GM04503 (cell line): ENCODE measurements at regions not wholly inside any gene's neighbourhood (a gene's known extent, or its start where the extent isn't known, plus 50 kb on each side); places are given as distances from the start of the nearest gene placed in this dataset.

ENCODE experiments used
- DNase-seq: peaks from one replicate; pipeline ENCODE4 v3.0.0-alpha.2; 2012; ENCODE audit warnings: low read depth

DNA sequence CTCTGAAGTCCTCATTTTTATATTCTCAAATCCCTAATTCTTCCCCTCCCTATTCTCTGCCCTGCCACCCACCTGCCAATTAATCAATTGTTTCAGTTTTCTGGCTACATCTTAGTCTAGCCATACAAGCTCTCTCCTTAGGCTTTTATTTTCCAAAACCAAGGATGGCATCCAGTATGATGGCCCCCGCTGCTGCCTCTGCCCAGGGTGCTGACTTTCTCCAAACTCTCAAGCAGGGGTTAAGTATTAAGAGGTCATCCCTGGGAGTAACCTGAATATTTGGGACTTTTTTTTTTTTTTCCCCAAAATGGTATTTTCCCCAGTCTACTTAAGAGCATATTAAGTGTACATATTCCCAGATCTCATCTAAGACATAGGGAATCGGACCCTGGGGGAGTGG, 183.8 kb downstream of the DHX35 start:
- DNase-seq, result no peak

DNA sequence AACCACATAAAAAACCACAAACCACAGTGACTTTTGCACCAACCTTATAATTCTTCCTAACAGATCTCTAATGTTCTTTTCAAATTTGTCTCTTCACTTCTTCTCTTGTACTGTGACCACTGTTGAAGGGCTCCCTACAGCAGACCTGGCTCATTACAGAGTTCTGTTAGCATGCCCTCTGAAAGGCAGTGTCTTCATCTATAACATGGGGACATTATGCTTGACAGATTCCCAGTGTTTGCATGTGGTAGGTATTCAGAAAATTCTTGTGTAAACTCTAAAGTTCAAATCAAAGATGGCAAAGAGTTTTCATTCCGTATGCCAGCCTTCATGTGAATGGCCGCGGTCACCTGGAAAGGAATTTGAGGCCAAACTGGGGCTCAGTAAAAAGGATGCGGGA, 182.6 kb downstream of the DHX35 start:
- no peak for DNase-seq

DNA sequence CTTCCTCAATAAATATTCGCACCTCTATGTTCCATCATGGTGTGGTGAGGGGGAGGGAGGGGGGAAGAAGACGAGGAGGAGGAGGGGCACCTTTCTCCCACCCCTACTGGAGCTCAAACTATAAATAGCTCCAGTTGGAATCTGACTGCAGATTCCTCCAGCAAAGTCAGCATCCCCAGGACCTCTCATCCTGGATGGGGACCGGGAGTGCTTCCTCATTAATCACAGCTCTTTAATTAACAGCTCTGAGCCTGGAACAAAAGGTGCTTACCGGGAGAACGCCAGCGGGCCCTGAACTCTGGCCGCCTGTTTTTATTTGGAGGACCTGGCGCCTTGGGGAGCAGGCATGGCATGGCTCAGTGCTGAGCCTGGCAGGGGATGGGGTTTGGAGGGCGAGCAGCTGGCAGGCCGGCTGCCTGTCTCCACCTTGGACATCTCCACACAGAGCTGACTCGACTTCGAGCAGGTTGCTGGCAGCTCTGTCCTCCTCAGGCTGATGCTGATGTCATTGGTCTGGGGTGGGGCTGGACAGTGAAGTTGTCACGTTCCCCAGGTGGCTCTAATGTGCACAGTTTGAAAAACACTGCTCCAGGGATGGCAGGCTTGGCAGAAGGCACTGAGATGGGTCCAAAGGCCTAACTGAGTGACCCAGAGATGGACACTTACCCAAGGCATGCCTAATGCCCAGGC, 180.4 kb downstream of the DHX35 start:
- DNase-seq, result no peak

DNA sequence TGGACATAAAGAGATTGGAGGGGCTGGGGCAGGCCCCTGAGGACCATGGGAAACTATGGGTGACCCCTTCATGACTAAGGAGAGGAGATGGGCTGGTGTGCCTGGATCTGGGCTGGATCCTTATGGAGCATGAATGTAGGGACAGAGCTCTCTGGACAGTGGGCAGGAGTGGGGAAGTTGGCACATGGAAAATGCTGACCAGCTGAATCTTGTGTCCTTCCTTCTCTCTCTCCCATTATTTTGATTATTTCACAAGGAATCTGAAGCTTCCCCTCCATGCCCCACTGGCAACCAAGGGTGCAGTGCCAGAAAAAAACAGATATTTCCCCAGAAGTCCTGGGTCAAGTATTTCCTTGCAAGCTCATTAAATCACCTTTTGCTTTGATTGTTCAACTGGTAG, 175.2 kb downstream of the DHX35 start:
- DNase-seq, result no peak

DNA sequence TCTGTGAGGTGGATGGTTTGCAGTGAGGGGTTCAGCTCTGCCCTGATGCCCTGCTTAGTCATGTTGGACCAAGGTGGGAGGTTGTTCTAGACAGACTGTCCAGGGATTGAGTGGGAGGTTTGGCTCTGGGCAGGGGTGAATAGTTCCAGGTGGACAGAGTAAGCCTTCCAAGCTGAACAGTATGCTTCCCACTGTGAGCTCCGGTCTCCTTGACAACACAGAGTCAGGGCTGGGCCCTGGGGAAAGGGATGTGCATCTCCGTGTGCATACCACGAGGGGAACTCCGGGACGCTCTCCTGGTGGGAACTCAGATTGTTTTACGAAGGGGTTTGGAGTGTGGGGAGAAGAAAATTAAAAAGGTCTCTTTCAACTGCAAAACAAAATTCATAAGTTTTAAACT, 174.7 kb downstream of the DHX35 start:
- DNase-seq, result no peak

DNA sequence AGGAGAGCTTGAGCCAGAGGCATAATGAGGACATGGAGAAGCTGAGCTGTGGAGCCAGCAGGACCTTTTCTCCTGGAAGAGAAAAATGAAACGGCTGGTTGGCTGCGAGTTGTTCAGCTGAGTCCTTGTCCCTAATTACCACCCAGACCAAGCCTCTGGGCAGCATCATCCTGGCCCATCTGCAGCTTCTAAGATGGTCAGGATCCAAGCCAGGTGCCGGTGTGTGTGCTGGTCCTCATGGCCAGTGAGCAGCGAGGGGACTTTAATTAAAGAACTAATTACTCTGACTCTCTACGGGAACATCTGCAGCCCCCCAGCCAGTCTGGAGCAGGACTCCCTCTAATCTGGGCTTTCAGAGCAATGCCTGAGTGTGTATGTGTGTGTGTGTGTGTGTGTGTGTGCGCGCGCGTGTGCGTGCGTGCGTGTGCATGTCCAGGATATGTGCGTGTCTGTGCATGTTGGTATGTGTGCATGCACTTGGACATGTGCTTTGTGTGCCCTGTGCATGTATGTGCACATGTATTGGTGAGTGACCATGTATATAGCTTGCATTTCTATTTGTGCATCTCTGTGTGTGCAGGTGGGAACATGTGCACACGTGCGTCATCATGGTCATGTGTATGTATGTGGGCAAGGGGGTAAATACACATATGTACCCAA, 173.9 kb downstream of the DHX35 start:
- no peak for DNase-seq

DNA sequence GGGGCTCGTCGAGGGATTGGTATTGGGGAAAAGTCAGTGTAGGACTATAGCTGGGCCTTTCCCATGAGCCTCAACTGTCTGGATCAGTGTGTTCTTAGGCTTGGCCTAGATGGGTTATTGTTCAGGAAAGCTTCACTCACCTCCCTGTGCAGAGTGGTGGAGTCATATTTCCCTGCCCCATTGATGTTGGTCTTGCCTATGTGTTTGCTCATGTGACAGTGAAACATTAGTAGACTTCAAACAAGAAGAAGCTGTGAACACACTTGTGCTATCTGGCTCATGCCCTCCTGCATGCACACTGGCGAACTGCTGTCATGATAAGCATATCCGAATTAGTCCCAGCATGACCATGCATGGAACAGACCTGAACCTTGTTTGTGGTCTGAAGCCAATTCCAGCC, 171.1 kb downstream of the DHX35 start:
- DNase-seq, result no peak

DNA sequence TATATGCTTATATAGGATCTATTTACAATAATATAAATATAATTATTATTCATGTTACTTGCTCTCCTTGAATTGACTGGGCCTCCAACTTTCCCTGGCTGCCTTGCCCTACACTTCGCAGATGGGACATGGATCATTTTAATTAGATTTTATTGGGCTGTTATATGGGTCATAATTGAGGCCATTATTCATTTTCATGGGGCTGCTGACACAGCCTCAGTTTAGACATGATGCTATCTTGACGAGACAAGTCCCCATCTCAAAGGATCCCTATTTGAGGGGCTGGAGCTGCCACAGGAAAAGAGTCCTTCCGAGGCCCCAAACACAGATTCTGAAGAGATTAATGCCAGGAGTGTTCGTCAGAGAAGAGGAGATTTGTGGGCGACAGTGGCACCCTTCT, 170.4 kb downstream of the DHX35 start:
- DNase-seq, result no peak

DNA sequence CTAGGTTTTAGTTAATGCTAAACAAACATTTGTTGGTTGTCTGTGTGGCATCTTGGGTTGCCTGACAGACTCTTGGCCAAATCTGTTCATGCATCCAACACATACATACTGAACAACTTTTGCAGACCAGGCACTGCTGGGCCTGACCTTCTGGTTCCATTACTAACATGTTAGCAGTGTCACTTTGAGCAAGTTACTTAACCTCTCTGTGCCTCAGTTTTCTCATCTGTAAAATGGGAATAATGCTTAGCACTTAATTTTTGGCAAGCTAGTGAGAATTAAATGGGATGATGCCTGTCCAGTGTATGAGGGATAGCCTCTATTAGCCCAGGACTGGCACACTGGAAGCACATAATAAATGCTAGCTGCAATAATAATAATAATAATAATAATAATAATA, 169.9 kb downstream of the DHX35 start:
- no peak for DNase-seq

DNA sequence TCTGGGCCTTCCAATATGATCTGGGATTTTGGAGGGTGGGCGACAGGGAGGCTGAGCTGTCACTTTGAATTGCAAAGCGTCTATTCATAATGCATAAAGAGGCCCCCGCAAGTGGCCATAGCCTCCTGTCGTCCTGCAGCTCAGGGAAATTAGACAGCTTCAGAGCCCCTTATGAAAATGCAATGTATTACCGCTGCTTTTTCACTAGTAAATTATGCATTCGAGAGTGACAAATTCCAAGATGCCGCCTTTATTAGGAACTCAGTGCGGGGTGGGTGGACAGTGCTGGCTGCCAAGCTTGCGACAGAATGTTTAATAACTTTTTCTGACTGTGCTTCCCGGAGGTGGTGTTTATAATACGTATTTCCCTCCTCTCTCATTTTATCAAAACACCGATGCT, 168.5 kb downstream of the DHX35 start:
- DNase-seq, result no peak

DNA sequence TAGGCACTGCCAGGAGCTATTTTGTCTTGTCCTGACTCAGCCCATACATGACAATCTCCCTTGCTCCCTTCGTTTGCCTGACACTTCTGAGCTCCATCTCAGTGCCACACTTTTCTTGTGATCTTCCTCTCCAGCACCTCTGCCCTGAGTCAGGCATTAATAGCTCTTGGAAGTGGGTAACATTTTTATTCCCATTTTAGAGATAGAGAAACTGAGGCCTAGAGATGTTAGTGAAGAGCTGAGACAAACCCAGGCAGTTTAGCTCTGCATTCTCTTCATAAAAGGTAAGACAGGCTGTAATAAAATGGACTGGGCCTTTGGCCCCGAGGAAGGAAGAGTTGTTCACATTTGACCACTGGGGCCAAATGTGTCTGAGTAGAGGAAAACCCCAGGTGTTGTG, 167.4 kb downstream of the DHX35 start:
- DNase-seq, result no peak

DNA sequence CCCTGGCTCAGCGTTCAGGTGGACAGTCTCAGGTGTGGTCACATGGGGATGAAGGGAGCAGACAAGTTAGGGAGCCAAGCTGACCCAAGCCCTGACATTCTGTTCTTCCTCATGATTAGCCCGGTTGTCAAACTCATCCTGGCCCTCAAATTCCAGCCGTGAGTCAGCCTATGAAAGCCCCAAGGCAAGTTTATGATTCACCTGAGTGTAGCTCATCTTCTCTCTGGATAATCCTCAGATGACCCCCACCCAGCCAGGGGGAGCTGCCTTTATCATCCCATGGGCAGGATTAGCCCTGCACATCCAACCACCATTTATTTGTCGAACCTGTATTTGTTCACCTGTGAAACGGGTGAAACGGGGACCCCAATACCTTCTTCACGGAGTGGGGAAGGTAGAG, 161.9 kb downstream of the DHX35 start:
- DNase-seq, result no peak

DNA sequence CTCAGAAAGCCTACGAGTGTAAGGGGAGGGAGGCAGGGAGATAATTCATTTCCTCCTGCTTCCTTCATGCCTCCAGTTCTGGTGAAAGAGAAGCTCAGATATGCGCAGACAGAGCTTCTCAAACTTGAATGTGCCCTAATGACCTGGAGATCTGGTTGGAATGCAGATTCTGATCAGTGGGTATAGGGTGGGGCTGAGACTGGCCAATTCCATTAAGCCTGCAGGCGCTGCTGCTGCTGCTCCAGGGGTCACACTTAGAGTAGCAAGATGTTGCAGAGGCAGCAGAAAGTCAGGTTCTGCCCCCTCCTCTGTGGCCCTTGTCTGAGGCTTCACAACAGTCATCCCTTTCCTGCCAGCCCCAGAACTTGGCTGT, 161.0 kb downstream of the DHX35 start:
- DNase-seq, result no peak

DNA sequence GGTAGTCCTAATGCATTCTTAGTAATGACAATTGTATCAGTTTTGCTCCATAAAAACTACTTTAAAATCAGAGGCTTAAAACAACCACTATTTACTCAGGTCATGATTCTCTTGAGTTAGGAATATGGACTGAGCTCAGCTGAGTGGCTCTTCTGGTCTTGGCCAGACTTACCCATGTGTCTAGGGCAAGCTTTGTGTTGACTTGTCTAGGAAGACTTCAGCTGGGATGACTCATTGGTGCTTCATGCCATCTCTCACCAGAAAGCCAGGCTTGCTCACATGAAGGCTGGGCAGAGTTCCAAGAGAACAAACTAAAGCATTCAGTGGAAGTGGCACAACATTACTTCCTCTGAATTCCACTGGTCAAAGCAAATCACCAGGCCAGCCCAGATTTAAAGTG, 155.3 kb downstream of the DHX35 start:
- DNase-seq, result no peak

DNA sequence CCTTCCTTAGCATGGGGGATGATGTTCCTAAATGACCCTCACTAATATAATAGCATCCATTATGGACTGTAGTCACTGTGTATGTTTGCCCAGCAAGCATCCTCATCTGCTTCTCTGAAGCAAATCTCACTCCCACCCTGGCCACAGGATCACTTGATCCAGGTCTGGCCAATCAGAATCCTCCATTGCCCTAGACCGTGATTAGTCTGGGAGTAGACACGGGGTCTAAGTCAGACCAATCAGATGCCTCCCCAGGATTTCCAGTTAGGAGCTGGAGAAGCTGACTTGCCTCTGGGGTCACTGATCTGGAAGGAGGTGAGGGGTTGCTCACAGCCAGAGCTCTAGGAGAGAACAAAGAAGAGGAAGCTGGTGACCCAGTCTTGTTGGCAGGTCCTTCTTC, 153.9 kb downstream of the DHX35 start:
- DNase-seq, result no peak

DNA sequence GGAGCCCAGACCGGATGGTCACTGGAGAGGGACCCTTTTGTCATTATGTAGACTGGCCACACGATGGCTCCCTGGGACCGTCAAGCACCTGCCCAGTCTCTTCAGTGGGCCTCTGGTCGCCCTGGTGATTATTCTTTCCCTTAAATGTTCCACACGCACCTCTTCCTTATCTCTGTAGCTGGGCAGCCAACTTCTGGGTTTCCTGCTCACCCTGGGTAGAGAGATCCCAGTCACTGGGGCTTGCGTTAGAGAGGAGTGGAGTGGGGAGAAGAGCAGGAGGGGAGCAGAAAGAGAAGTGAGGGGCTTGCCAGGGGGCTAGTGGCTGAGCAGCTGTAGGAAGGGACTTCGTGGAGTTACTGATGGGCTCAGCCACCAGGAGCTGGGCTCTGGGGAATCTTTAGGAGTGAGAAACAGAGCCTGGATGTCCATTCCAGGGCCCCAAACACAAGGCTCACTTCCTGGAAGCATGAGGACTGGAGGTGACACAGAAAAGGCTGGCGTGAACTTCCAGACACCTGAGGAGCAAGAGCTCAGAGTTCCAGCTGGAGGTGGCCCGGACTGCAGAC, 150.1 kb downstream of the DHX35 start:
- DNase-seq, result no peak

DNA sequence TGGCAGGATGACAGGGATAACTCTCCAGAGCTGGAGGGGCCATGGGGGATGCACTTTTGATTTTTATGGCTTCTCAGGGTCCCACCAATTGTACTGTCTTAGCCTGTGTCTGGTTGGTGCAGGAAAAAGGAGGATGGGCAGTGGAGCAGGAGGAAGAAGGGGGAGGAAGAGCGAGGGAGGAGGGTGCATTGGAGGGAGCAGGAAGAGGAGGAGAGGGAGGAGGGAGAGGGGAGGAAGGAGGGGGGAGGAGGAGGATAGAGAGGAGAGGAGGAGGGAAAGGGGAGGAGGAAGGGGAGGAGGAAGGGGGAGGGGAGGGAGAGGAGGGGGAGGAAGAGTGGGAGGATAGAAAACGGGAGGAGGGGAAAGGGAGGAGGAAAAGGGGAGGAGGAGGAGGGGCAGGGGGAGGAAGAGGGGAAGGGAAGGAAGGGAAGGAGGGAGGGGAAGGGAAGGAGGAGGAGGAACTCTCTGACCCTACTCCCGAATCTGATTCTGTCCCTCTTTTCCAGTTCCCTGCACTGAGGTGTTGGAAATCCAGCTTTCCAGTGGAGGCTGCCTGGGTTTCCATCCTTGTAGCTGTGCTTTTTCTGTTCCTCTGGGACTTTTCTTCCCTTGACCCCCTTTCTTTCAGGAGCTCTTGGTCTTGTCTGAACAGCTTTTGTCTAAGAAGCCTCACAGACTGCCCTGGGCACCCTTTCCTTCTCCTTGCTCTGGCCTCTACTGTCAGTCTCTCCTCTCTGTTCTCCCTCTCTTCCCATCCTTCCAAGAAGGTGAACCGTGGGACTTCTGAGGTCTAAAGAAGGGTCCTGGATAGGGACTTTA, 149.4 kb downstream of the DHX35 start:
- DNase-seq, result no peak

DNA sequence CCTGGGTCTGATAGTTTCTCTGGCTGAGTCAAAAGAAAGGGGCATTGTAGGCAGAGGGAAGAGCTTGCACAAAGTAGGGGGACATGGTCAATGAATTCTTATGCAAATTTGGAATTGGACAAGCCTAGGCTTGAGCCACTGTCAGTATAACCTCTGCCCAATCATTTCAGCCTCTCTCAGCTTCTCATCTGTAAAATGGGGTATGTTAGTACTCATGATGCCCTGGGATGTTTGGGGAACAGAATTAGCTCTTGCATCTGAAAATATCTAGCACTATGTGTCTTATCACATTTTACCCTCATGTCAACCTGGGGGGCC, 148.6 kb downstream of the DHX35 start:
- no peak for DNase-seq

DNA sequence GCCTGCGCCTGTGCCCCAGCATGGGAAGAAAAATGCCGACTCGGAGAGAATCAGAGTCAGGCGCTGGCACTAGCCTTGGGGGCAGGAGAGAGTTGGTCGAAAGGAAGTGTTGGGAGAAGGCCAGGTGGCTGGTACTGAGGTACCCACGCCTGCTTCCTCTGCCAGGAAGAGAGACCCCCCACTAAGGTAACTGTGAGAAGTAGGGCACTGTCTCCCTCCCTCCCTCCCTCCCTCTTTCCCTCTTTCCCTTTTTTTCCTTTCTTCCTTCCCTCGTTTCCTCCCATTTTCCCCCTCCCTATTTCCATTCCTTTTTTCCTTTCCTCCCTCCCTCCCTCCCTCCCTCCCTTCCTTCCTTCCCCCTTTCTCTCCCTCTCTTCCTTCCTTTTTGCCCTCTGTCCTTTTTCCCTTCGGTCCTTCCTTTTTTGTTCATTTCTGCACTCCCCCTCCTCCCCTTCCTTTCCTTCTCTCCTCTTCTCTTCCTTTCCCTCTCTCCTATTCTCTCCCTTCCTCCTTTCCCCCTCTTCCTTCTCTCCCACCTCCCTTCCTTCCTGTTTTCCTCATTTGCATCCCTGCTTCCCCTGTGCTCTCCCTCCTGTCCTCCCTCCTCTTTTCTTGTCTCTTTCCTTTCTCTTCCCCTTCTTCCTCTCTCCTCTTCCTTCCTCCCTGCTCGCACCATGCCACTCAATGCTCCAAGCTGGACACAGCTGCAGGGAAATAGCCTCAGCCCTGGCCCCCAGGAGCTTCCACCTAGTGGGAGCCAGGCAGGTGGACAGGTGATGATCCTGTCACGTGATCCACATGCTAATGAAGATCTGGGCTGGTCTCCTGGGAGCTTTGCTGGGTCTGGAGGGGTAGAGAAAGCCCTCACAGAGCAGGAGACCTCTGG, 148.0 kb downstream of the DHX35 start:
- no peak for DNase-seq

DNA sequence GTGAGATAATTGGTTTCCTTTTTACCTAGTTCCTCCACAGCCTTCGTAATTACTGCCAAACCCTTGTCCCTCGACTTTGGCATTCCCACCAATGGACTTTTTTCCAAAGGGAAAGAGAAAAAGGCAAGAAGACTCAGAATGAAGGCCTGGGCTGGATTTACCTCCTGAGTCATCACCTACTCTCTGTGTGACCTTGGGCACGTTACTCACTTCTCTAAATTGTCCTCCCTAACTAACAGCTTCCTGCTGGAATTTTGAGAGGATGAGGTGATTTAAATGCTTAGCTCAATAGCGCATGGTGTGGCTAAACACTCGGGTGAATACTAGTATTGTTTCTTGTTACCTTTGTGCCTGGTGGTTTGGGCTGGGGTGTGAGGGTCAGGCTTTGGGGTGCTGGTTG, 146.6 kb downstream of the DHX35 start:
- no peak for DNase-seq

DNA sequence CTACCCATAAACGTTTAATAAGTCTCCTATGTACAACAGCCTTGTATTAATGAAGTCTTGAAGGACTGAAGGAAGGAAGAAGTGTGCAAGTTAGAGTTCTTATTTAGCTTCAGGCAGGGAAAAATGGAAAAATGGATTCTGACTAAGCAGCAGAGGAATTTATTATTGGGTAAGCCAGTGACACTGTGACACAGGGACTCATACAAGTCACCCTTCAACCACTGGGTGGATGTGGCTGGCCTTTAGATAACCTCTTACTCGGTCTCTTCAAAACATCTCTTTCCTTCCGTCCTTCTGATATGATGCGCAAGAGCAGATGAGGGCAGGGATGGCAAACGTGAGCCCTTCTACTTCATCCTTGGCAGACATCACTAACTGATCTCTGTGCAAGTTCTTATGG, 145.6 kb downstream of the DHX35 start:
- DNase-seq, result peak; percentile 21

DNA sequence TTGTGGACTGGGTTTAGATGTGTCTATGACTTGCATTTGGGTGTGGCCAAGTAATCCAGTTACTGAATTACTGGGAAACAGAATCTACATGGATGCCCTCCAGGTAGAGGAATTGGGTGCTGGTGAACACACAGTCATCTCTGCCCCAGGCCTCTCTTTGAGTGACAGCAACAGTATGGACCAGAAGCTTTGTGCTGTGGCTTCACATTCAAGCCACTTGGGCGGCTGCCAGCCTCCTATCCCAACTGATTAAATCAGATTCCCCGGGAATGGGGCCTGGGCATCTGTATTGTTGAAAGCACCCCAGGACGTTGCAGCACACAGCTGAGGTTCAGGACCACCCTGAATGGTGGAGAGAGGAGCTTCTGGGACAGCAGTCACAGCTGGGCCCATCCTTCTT, 144.6 kb downstream of the DHX35 start:
- no peak for DNase-seq
